K562 (cell line): ENCODE measurements at regions not wholly inside any gene's neighbourhood (a gene's known extent, or its start where the extent isn't known, plus 50 kb on each side); places are given as distances from the start of the nearest gene placed in this dataset.
A peak's percentile ranks its signal among the peaks of the same experiment; 100 is the strongest.

ENCODE experiments used
- CBFA2T3 ChIP-seq: fragments of 450-650 bp; IDR thresholded peaks from 2 replicates; pipeline ENCODE4 v1.6.1; 2017
- CSDE1 ChIP-seq, 2 experiments: fragments of 450-650 bp; IDR thresholded peaks; 2 replicates each; pipeline ENCODE4 v1.6.1; 2016; ENCODE audit warnings: mild to moderate bottlenecking in 1 of 2
- CTCF ChIP-seq, 3 experiments: IDR thresholded peaks in 2 of 3; conservative IDR thresholded peaks in 1 of 3; 2 replicates each; pipeline ENCODE4 v1.5.1; 2011 to 2012; ENCODE audit warnings: low read length in 3 of 3, mild to moderate bottlenecking in 3 of 3, control low read depth in 2 of 3, improper control_type of control experiment in 1 of 3, inconsistent platforms in 1 of 3, low read depth in 1 of 3, mixed read lengths in 1 of 3, moderate library complexity in 1 of 3; ENCODE audit not compliant: insufficient read depth in 2 of 3
- HDAC1 ChIP-seq, 2 experiments: fragments of 450-650 bp; IDR thresholded peaks; 2 replicates each; pipeline ENCODE4 v1.6.1; 2016 to 2017; ENCODE audit warnings: inconsistent platforms in 1 of 2, mild to moderate bottlenecking in 1 of 2, moderate library complexity in 1 of 2
- PHF20 ChIP-seq: fragments of 450-650 bp; IDR thresholded peaks from 2 replicates; pipeline ENCODE4 v1.6.1; 2018; ENCODE audit not compliant: partially characterized antibody
- TSC22D4 ChIP-seq: fragments of 450-650 bp; IDR thresholded peaks from 2 replicates; pipeline ENCODE4 v1.6.1; 2016; ENCODE audit warnings: missing genetic modification characterization, missing biosample characterization, control low read depth
- ZBTB43 ChIP-seq: sonication (generic); formaldehyde crosslinking; IDR thresholded peaks from 2 replicates; pipeline ENCODE4 v1.8.0; 2023; ENCODE audit warnings: mild to moderate bottlenecking, missing genetic modification reagents
- ZNF764 ChIP-seq: fragments of 250-450 bp; sonication (Bioruptor Pico); IDR thresholded peaks from 2 replicates; pipeline ENCODE4 v1.4.0; 2020; ENCODE audit warnings: low read depth, mild to moderate bottlenecking, moderate library complexity

- TF ChIP-seq CTCF (IDR thresholded peaks at IDR 0.05 in 2 of 3, conservative IDR thresholded peaks at IDR 0.05 in 1 of 3; ENCODE audit: insufficient read depth in 2 of 3, low read depth in 1 of 3, low read length in 3 of 3) = no peak; a peak in 1 of 6 replicates
- peak in 1 of 2 experiments; percentile 87; a peak in 1 of 4 replicates for TF ChIP-seq HDAC1 (IDR thresholded peaks at IDR 0.05)
- TF ChIP-seq ZBTB43 (CRISPR knock-in tag) = no peak
- TF ChIP-seq PHF20 = peak; percentile 45
- peak; percentile 81 for TF ChIP-seq ZNF764 (CRISPR knock-in tag)
- no peak for TF ChIP-seq TSC22D4 (tag)
- TF ChIP-seq CBFA2T3 = no peak
- TF ChIP-seq CSDE1 (IDR thresholded peaks at IDR 0.05) = peak in 1 of 2 experiments; percentile 74; a peak in 1 of 4 replicates
Measured at GRCh38 chr6:27591699-27592480, 119.0 kb upstream of the ZNF184 start (continued).
